ENCODE measurements at regions not wholly inside any gene's neighbourhood (a gene's known extent, or its start where the extent isn't known, plus 50 kb on each side); places are given as distances from the start of the nearest gene placed in this dataset.

DNA sequence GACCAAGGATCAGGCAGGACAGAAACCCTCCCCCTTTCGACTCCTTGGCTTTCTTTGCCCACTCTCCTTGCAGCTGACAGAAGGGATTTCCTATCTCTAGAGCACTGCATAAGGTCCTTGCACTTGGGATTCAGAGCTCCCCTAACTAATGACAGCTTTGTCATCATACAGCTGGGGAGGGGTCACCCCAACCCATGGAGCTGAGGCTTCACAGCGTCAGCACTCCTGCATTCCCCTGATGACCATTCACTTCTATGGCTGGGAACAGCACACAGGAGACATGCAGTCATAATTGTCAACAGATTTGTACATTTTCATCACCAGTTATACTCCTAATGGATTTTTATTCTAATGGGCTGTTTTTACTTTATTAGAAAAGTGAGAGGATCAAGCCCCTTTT is 161.7 kb upstream of the C1orf87 start:
- TF ChIP-seq CTCF (IDR thresholded peaks at IDR 0.05) (no peak), POLR2A (IDR thresholded peaks at IDR 0.05) (no peak)
